Kidney (tissue), 13 donors: ENCODE measurements at regions not wholly inside any gene's neighbourhood (a gene's known extent, or its start where the extent isn't known, plus 50 kb on each side); places are given as distances from the start of the nearest gene placed in this dataset.

Experiments used
- DNase-seq, 5 donors: peaks; one replicate each; pipeline ENCODE4 v3.0.0-alpha.2; 2013 to 2020
- FAIRE-seq: peaks from 2 replicates; lab custom pipeline; 2012; peaks lifted over from hg19 to GRCh38; lab: Jason Lieb, UNC
- H3K27ac ChIP-seq, 2 donors: one replicate each; pipeline ENCODE4 v1.7.0; 2013; ENCODE audit warnings: low read depth in 2 of 2, low read length in 2 of 2, inconsistent platforms in 1 of 2
- H3K27me3 ChIP-seq: one replicate; pipeline ENCODE4 v1.7.1; 2013; ENCODE audit warnings: low read length, inconsistent platforms; ENCODE audit not compliant: control insufficient read depth, insufficient read depth
- H3K36me3 ChIP-seq, 3 donors: one replicate each; pipeline versions ENCODE4 v1.7.0 to v1.7.1; 2013; ENCODE audit warnings: low read length in 3 of 3, control low read depth in 1 of 3, inconsistent platforms in 1 of 3; ENCODE audit not compliant: insufficient read depth in 3 of 3, control insufficient read depth in 2 of 3
- H3K4me1 ChIP-seq, 3 donors: one replicate each; pipeline versions ENCODE4 v1.7.0 to v1.7.1; 2013; ENCODE audit warnings: low read length in 3 of 3, inconsistent platforms in 1 of 3, low read depth in 1 of 3; ENCODE audit not compliant: control insufficient read depth in 2 of 3, insufficient read depth in 2 of 3
- H3K4me3 ChIP-seq, 3 donors: one replicate each; pipeline versions ENCODE4 v1.7.0 to v1.8.1; 2013; ENCODE audit warnings: low read length in 3 of 3, control low read depth in 1 of 3, inconsistent platforms in 1 of 3
- H3K9ac ChIP-seq, 3 donors: one replicate each; pipeline versions ENCODE4 v1.7.0 to v1.7.1; 2013; ENCODE audit warnings: low read length in 3 of 3, control low read depth in 1 of 3, inconsistent platforms in 1 of 3
- H3K9me3 ChIP-seq, 3 donors: one replicate each; pipeline versions ENCODE4 v1.7.0 to v1.7.1; 2013; ENCODE audit warnings: low read length in 3 of 3, control low read depth in 1 of 3, inconsistent platforms in 1 of 3; ENCODE audit not compliant: control insufficient read depth in 2 of 3, insufficient read depth in 1 of 3
- CTCF ChIP-seq: IDR thresholded peaks from 3 replicates; pipeline ENCODE4 v1.5.1; 2012; ENCODE audit warnings: mild to moderate bottlenecking, moderate library complexity, borderline replicate concordance; ENCODE audit not compliant: insufficient read depth; ENCODE audit errors: extremely low read depth
- intact Hi-C: fragments of 100-400 bp; cut with DNase I; formaldehyde crosslinking; loops from one replicate; pipeline ENCODE4 v1.11.1; 2022
- donor health status: control.
- donor health status: control.
- donor health status: control.
- donor health status: control.
- donor health status: control.
- donor health status: DM: yes; HTN: yes; CAD: no.
- donor health status: Normal renal cell carcinoma (clear cell type).

GRCh38 chr13:78254113-78254512 lies 335.5 kb upstream of the EDNRB start:
- H3K9ac ChIP-seq, result no peak overlapping the region
- no peak overlapping the region for H3K27ac ChIP-seq
- intact Hi-C loops, result no loop called here
- FAIRE-seq (no peak), DNase-seq (no peak)
- no peaks in the 10 kb centered on the region for H3K9me3 ChIP-seq
- H3K4me3 ChIP-seq, result no peak overlapping the region
- H3K36me3 ChIP-seq, result no peaks in the 10 kb centered on the region
- no peaks in the 10 kb centered on the region for H3K27me3 ChIP-seq
- no peaks in the 10 kb centered on the region for H3K4me1 ChIP-seq
- no peak for TF ChIP-seq CTCF

GRCh38 chr13:78247362-78247761 lies 328.7 kb upstream of the EDNRB start:
- no peaks in the 10 kb centered on the region for H3K36me3 ChIP-seq
- peak in 1 of 5 donors; percentile 3 for DNase-seq
- H3K27ac ChIP-seq, result no peak overlapping the region
- no peaks in the 10 kb centered on the region for H3K9me3 ChIP-seq
- H3K4me1 ChIP-seq, result no peaks in the 10 kb centered on the region
- no peak overlapping the region for H3K9ac ChIP-seq
- H3K27me3 ChIP-seq, result no peaks in the 10 kb centered on the region
- intact Hi-C loops, result no loop called here
- TF ChIP-seq CTCF, result no peak
- H3K4me3 ChIP-seq, result no peak overlapping the region
- no peak for FAIRE-seq

- FAIRE-seq, result no peak
- intact Hi-C loops, result no loop called here
- peak; percentile 22 to 52 (median 36) for DNase-seq
These were observed 322.8 kb upstream of the EDNRB start for GRCh38 chr13:78241278-78241919.

More at GRCh38 chr13:78241278-78241919, 322.8 kb upstream of the EDNRB start:
- no peak for TF ChIP-seq CTCF
- Histone ChIP-seq H3K36me3 (no peaks in the 10 kb centered on the region), H3K9me3 (no peaks in the 10 kb centered on the region), H3K27me3 (no peaks in the 10 kb centered on the region), H3K27ac (no peak overlapping the region), H3K4me1 (no peaks in the 10 kb centered on the region), H3K9ac (no peak overlapping the region), H3K4me3 (no peak overlapping the region)
